Nephron progenitor cell (in vitro differentiated cells): ENCODE measurements at regions not wholly inside any gene's neighbourhood (a gene's known extent, or its start where the extent isn't known, plus 50 kb on each side); places are given as distances from the start of the nearest gene placed in this dataset.
A peak's percentile ranks its signal among the peaks of the same experiment; 100 is the strongest.
"Not testable (repeated sequence)": the region's sequence is repeated elsewhere in the genome, so short reads cannot be mapped to it uniquely, and the experiment has no call there.

Experiments
- DNase-seq: peaks from one replicate; pipeline ENCODE4 v3.0.0; 2021
- H3K27ac Mint-ChIP-seq: 2 replicates; pipeline ENCODE4 v1.8.0; 2021; ENCODE audit warnings: mild to moderate bottlenecking, moderate library complexity, mixed read lengths
- H3K27me3 Mint-ChIP-seq: 2 replicates; pipeline ENCODE4 v1.8.0; 2021; ENCODE audit warnings: mild to moderate bottlenecking, low read depth, mixed read lengths; ENCODE audit not compliant: poor library complexity
- H3K36me3 Mint-ChIP-seq: 2 replicates; pipeline ENCODE4 v1.8.0; 2021; ENCODE audit warnings: low read depth, mixed read lengths
- H3K4me1 Mint-ChIP-seq: 2 replicates; pipeline ENCODE4 v1.8.0; 2021; ENCODE audit warnings: mixed read lengths
- H3K4me3 Mint-ChIP-seq: 2 replicates; pipeline ENCODE4 v1.8.0; 2021; ENCODE audit warnings: mild to moderate bottlenecking, moderate library complexity, mixed read lengths
- H3K9me3 Mint-ChIP-seq: 2 replicates; pipeline ENCODE4 v1.8.0; 2021; ENCODE audit warnings: mild to moderate bottlenecking, moderate library complexity, mixed read lengths
- TF ChIP-seq, protein P1 (sequence below): fragments of 200-600 bp; sonication (generic); IDR thresholded peaks from 2 replicates; pipeline ENCODE4 v1.5.0; 2021; ENCODE audit warnings: antibody characterized with exemption

DNA sequence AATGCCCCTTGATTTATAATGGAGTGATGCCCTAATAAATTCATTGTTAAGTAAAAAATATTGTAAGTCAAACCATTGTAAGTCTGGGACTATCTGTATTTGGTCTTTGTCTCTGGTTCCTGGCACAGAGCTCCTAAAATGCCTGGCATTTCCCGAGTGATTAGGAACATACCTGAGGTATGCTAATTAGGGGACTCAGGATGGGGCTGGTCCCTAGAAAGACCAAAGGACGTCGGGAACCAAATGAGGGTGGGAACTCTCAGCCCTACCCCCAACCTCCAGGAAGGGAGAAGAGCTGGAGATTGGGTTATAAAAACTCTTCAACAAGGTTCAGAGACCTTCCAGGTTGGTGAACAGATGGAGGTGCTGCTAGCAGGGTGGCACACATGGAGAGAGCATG is 82.6 kb upstream of the ARG1 start:
- Mint-ChIP-seq H3K4me1 (peaks cover 22% of the 10 kb centered on the region), H3K4me3 (no peak overlapping the region), H3K36me3 (no peaks in the 10 kb centered on the region), H3K9me3 (no peaks in the 10 kb centered on the region), H3K27me3 (no peaks in the 10 kb centered on the region), H3K27ac (no peak overlapping the region)
- TF ChIP-seq, protein P1, sequence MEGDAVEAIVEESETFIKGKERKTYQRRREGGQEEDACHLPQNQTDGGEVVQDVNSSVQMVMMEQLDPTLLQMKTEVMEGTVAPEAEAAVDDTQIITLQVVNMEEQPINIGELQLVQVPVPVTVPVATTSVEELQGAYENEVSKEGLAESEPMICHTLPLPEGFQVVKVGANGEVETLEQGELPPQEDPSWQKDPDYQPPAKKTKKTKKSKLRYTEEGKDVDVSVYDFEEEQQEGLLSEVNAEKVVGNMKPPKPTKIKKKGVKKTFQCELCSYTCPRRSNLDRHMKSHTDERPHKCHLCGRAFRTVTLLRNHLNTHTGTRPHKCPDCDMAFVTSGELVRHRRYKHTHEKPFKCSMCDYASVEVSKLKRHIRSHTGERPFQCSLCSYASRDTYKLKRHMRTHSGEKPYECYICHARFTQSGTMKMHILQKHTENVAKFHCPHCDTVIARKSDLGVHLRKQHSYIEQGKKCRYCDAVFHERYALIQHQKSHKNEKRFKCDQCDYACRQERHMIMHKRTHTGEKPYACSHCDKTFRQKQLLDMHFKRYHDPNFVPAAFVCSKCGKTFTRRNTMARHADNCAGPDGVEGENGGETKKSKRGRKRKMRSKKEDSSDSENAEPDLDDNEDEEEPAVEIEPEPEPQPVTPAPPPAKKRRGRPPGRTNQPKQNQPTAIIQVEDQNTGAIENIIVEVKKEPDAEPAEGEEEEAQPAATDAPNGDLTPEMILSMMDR: no peak
- no peak for DNase-seq

DNA sequence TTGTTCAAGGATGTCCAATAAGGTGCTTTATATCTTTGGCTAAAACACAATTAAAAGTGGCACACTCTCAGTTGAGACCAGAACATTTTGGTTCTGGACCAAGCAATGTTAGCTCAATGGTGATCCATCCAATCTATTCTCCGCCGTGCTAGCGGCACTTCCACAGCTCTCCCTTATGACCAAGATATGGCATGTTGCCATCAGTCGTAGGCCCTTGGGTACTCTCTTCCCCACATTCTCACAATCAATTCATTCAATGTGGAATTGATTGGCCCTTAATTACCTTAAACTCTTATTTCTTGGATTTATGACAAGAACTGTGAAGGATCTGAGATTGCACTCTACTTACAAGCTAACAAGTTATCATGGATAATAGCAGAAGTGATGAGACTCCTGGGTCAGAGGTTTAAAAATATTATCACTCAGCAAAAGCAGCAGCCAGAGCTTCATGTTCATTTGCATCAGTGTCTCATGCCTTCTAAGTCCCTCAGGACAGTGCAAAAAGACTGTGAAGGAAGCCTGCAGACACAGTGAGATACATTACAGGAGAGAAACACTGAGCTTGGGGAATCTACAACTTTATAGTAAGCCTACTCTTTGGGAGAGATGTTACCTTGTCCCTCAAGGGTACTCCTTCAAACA is 80.0 kb upstream of the ARG1 start:
- Mint-ChIP-seq H3K27ac (no peak overlapping the region), H3K9me3 (no peaks in the 10 kb centered on the region), H3K36me3 (no peaks in the 10 kb centered on the region), H3K27me3 (no peaks in the 10 kb centered on the region), H3K4me3 (no peak overlapping the region), H3K4me1 (peaks cover 8% of the 10 kb centered on the region)
- TF ChIP-seq, protein P1: no peak
- DNase-seq: no peak

DNA sequence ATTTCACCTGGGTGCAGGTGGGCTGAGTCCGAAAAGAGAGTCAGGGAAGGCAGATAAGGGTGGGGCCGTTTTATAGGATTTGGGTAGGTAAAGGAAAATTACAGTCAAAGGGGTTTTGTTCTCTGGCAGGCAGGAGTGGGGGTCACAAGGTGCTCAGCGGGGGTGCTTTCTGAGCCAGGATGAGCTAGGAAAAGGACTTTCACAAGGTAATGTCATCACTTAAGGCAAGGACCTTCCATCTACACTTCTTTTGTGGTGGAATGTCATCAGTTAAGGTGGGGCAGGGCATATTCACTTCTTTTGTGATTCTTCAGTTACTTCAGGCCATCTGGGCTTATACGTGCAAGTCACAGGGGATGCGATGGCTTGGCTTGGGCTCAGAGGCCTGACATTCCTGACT is 68.6 kb upstream of the ARG1 start:
- not testable (repeated sequence) for H3K36me3 Mint-ChIP-seq, H3K4me1 Mint-ChIP-seq, H3K27ac Mint-ChIP-seq, DNase-seq, H3K4me3 Mint-ChIP-seq, H3K9me3 Mint-ChIP-seq, H3K27me3 Mint-ChIP-seq

DNA sequence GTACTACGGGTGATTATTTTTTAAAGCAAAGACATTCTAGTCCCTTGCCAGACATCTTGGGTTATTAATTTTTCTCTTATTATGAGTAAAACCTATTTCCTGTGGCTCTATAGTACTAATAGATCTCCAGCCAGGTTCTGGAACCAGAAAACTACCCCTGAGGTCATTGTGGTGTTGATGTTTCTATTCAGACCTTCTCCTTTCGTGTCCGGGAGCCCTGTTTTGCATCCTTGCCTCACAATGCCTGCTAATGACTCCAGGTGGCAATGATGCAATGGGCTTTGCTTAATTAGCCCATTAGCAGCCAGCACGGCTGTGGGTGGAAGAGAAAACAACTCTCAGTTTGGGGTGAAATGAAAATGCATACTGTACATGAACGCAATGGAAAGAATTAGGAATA is 62.9 kb upstream of the ARG1 start:
- Mint-ChIP-seq H3K36me3 (no peaks in the 10 kb centered on the region), H3K27ac (no peak overlapping the region), H3K9me3 (peaks cover 21% of the 10 kb centered on the region), H3K4me1 (peaks cover 6% of the 10 kb centered on the region), H3K27me3 (no peaks in the 10 kb centered on the region), H3K4me3 (no peak overlapping the region)
- no peak for DNase-seq
- TF ChIP-seq, protein P1: no peak

DNA sequence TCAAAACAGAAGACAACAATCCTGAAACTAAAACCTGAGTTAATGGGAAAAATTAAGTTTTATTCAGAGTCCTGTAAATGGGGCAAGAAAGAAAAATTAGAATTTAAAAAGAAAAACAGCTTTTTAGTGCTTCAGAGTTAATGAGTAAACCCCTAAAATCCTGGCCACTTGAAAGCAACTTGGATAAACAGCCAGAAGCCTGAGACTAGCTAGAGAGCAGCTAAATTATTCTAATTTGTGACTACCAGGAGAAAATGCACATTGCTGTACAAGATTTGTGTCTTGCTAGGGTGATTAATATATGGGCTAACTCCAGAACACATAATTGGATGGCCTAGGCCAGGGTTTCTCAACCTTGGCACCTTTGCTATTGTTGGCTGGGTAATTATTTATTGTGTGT is 62.4 kb upstream of the ARG1 start:
- H3K27me3 Mint-ChIP-seq: no peaks in the 10 kb centered on the region
- H3K36me3 Mint-ChIP-seq: no peaks in the 10 kb centered on the region
- H3K4me3 Mint-ChIP-seq: no peak overlapping the region
- no peak for DNase-seq
- TF ChIP-seq, protein P1: no peak
- H3K9me3 Mint-ChIP-seq: peaks cover 26% of the 10 kb centered on the region
- no peak overlapping the region for H3K27ac Mint-ChIP-seq
- H3K4me1 Mint-ChIP-seq: peaks cover 6% of the 10 kb centered on the region

DNA sequence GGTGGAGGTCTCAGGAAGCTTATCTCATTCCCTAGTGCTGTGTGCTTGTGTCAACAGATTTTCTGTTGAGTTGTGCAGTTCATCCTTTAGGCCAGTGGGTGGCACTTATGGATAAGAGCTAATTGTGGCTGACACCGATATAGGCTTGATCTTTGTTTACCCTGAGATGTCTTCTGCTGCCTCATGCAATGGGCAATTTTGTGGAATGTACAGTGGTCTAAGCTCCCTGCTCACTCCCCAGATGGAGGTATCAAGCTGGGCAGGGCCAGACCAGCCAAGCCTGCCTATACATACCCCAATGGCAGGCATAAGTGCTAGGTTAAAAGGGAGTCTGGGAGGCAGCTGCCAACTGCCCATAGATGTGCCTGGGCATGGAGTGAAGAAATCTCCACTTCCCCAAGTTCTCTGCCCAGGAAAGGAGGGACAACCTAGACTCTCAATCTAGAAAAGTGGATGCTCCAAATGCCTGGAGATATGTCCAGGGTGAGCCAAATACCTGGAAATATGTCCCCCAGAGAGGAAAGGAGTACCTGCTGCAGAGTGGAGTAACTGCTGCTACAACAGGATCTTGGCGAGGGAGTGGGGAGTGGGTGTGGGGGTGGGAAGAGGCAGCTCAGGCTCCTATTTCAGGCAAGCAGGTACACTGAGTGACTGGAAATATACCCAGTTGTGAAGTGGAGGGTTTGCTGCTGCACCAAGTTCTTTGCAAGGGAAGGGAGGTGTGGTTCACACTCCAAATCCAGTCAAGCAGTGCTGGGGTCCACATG is 53.2 kb upstream of the ARG1 start:
- Mint-ChIP-seq H3K27me3 (peaks cover 2% of the 10 kb centered on the region), H3K9me3 (peaks cover 43% of the 10 kb centered on the region), H3K27ac (no peak overlapping the region), H3K4me3 (no peak overlapping the region), H3K4me1 (no peaks in the 10 kb centered on the region), H3K36me3 (peaks cover 5% of the 10 kb centered on the region)
- DNase-seq: peak; percentile 25
- TF ChIP-seq, protein P1: peak; percentile 50
